Hematopoietic multipotent progenitor cell treated with erythropoietin and hydrocortisone succinate and interleukin-3 and kit ligand, for 6 days (in vitro differentiated cells): ENCODE measurements at regions not wholly inside any gene's neighbourhood (a gene's known extent, or its start where the extent isn't known, plus 50 kb on each side); places are given as distances from the start of the nearest gene placed in this dataset.
"Not testable (repeated sequence)": the region's sequence is repeated elsewhere in the genome, so short reads cannot be mapped to it uniquely, and the experiment has no call there.

Experiments used
- DNase-seq: peaks from one replicate; pipeline ENCODE4 v3.0.0-alpha.2; 2015

DNA sequence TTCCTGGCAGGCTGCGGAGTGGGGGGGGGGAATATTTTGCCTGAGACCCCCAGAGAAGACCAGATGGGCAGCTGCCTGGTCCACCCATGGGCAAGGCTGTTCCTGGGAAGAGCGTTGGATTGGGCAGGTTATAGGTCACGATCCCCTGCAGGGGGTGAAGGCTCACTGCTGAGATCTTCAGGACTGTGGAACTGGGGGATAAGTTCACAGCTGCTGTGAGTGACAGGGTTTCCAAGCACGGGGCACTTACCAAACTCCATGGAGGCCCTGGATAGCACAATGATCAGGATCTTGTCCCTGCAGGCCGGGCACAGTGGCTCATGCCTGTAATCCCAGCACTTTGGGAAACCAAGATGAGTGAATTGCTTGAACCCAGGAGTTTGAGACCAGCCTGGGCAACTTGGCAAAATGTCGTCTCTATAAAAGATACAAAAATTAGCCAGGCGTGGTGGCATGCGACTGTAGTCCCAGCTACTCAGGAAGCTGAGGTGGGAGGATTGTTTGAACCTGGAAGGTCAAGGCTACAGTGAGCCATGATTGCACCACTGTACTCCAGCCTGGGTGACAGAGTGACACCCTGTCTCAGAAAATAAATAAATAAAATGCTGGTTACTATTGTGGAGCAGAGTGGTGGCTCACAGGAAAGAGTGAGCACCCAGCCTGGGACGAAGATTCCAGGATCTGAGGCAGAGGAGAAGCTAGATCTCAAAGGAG is 68.0 kb upstream of the HELT start:
- DNase-seq, result no peak

DNA sequence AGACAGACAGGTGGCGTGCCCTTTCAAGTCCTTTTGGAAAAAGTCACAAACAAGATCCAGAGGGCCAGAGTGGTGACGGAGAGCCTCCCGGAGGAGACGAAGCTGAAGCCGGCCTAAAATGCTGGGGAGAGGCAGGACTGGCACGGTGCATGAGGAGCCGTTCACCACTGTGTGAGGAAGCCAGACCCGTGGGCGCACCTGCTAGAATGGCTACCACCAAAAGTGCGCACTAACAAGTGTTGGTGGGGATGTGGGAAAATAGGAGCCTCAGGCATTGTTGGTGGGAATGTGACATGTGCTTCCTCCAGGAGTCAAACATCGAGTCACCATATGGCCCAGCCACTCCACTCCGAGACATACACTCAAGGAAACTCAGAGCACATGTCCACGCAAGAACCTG is 67.4 kb upstream of the HELT start:
- DNase-seq, result no peak

DNA sequence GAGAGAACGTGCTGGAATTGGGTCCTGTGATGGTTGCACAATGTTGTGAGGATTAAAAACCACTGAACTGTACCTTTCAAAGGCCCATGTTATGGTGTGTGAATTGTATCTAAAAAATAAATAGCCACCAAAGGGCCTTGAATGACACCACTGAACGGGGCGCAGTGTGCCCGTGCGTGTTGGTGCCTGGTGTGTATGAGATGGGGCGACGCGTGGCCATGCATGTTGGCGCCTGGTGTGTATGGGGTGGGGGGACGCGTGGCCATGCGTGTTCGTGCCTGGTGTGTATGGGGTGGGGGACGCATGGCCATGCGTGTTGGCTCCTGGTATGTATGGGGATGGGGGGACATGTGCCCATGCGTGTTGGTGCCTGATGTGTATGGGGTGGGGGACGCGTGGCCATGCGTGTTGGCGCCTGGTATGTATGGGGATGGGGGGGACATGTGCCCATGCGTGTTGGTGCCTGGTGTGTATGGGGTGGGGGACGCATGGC is 66.6 kb upstream of the HELT start:
- no peak for DNase-seq

DNA sequence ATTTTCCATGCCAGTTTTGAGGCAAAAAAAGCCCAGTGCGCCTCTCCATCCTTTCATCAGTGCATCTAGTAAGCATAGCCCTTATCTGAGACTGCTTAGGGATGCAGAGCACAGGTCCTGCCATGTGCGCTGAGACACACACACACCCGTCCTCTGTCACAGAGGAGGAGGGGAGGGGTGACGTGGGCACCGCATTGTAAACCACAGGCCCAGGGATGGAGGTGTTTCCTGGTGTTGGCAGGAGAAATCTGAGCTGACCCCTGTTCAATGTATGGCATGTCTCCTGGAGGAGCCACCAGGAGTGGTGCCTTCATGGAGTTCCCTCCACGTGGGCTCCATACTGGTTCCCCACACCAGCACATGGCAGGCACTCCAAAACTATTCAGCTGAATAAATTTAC is 65.8 kb upstream of the HELT start:
- no peak for DNase-seq

DNA sequence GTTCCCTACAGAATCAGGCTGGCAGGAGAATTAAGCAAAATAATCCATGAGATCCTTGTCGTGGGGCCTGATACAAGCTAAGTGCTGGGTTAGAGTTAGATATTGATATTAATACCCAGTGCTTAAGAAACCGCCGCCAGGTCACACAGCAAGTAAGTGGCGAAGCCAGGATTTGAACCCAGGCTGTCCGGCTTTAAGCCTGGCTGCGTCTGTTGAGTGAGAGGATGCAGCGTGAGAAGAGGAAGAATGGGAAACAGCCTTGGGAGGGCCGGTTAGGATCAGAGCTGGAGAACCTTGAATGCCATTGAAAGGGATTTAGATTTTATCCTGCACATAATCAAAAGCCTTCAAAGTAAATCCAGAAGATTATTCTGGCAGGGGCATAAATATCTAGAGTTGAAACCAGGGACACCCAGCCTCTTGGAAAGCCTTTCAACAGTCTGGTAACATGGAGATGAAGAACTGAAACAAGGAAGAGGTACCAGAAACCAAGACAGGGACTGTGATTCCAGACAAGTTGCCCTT is 64.8 kb upstream of the HELT start:
- DNase-seq, result no peak

DNA sequence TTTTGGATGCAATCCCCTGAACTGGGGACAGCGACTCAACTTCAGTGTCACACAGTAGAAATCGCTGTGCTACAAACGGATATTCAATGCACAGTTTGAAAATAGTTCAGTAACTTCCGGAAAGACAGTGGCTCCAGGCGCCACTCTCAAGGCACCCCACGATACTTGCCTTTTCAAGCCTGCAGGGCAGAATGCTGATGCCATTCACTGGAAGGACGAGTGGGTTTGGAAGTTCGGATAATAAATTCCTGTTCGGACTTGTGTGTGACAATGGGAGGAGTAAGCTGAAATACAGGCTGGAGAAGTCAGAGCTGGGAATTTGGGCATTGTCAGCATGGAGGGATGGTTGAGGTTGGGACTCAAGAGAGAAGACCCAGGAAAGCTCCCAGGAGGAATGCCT is 64.3 kb upstream of the HELT start:
- DNase-seq, result no peak

DNA sequence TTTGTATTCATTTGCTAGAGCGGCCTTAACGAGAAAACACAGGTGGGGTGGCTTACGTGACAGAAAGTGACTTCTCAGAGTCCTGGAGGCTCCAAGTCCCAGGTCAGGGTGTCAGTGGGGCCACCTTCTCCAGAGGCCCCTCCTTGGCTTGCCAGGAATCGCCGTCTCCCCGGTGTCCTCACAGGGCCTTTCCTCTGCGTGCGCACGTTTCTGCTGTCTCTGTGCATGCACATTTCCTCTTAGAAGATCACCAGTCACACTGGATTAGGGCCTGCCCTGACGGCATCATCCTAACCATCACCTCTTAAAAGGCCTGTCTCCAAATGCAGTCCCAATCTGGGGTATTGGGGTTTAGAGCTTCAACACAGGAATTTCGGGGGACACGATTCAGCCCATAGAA is 63.8 kb upstream of the HELT start:
- DNase-seq, result no peak

DNA sequence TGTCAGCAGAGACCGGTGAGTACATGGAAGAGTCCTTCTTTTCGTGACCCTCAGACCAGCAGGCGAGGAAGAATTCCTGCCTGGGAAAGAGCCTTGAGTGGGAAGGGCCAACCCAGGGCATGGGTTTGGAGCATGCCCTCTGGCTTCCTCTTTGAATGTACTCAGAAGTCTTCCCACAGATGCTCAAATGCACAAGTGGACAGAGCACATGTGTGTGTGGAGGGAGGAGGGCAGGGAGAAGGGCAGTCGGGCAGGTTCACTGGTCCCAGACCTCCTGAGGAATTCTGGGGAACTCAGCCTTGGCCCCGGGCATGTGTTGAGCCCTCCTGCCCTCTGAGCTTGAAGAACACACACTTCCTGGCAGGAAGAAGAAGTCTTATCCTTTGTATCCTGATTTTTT is 63.2 kb upstream of the HELT start:
- DNase-seq, result no peak

DNA sequence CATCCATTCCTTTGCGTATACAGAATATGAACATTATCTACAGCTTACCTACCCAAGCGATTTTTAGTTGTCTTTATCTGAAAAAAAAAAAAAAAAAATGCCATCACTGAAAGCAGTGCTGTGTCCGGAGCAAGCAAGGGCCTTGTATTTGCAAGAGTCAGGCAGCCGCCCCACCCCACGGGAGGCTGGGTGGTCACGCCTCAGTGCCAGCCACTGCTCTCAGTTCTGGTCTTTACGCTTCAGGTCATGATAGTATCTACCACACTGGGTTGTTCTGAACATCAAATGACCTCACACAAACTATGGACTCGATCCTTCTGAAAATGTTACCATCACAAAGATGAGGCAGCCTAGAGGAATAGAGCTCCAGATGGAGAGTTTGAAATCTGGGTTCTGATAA is 62.7 kb upstream of the HELT start:
- no peak for DNase-seq

DNA sequence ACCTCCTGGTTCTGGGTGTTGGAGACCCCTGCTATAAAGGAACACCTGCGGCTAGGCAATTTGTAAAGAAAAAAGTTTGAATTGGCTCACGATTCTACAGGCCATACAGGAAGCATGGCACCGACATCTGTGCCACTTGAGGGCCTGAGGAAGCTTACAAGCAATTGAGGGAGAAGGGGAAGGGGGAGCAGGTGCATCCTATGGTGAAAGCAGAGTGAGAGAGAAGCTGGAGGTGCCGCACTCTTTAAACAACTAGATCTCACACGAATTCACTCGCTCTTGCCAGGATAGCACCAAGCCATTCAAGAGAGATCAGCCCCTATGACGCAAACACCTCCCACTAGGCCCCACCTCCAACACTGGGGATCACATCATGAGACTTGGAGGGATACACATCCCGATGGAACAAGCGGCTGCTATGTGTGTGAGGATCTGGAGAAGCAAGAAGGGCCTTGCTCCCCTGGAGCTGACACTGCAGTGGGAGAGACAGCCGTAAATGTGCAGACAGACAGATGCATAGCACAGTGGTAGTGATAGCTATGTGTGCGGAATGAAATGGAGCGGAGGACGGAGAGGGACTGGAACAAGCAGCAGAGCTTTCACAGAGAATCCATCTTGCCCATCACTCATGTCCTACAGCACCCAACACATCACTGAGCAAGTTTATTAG is 60.7 kb upstream of the HELT start:
- peak; percentile 22 for DNase-seq

DNA sequence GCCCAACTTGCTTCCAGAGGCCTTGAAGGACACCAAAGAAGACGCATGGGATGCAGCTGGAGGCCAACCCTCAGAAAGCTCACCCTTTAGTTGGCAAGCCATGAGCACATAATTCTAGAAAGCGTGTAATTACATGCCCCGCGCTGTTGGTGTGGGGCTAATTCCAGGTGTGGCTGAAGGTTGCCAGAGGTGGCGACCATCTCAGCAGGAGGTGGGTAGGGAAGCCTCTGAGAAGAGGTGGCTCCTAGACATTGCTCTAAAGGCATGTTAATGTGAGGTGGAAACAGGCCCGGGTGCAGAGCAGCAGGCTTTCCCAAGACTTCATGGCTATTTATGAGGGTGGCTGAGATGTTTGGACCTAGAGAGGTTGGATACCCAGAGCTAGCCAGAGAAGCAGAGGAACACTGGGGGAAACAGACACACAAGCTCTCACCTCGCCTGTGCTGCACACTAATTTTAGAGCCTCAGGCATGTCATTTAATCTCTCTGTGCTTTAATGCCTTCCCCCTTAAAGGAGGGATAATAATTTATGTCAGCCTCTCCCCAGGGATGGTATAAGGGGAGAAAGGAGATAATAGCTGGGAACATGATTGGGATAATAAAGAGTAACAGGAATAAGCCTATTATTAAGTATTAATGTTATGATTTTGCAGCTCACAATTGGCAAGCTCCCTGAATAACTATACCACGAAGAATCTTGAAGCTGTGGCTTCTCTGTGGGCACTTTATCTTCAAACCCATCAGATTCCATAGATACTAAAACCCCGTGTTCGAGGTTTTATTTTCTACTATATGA is 60.0 kb upstream of the HELT start:
- peak; percentile 26 for DNase-seq

DNA sequence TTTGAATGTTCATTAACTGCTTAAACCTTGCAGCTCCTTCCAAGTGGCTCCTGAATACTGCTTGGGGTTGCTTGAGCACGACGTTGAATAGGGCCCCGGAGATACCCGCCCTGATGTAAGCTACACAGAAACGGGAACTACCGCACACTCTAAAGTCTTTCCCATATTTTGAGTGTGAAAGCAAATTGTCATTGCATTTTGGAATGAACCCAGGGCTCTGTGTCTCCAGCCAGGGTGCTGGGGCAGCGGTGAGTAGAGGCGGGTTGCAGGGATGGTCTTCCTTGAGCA is 59.4 kb upstream of the HELT start:
- DNase-seq, result no peak

DNA sequence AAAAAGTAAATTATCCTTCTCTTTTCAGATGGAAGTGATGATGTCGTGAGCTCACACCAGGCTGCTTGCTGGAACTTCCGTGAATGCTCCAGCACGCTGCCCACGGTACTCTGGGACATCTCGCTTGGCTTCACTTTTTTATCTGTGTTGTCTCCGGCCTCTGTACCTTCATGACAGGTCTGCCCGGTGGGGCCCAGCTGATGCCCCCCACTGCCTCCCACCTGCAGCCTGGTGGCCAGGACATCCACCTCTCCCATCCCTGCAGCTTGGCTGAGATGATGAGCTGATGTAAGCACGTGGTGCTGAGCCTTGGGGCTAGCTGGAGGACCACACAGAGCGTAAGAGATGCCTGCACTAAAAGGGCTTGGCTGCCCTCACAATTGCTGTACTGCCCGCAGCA is 59.0 kb upstream of the HELT start:
- DNase-seq, result no peak

DNA sequence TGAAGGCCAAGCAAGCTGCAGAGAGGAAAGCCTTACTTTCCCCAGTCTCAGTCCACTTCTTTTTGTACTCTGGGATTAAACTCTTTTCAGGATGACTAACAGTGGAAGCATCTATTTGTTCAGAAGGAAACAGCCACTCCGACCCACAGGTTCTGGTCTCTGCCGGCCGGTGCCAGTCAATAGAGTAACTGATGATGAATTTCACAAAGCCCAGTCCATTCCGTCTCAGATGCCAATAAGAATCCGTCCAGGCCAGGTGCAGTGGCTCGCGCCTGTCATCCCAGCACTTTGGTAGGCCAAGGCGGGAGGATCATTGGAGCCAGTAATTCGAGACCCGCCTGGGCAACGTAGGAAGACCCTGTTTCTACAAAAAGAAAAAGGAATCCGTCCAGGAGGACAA is 58.5 kb upstream of the HELT start:
- no peak for DNase-seq

DNA sequence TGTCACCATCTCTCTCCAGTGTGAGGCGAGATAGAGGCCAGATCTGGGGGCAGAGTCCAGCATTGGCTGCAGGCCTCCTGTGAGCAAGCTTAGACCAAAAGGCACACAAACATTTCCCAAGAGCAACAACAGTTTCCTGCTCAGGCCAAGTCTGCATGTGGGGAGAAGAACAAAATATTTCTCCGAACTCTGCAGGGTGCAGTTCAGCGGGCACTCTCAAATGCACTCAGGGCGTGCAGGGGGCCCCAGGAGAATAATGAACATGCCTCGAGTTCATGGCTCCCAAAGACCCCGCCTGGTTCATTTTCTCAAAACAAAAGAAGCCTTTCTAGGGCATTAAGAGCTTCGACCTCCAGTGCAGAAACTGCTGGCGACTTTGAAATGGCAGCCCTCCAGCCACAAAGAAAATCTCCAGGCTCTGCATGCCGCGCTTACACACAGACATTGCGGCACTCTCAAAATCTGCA is 57.8 kb upstream of the HELT start:
- DNase-seq, result no peak

DNA sequence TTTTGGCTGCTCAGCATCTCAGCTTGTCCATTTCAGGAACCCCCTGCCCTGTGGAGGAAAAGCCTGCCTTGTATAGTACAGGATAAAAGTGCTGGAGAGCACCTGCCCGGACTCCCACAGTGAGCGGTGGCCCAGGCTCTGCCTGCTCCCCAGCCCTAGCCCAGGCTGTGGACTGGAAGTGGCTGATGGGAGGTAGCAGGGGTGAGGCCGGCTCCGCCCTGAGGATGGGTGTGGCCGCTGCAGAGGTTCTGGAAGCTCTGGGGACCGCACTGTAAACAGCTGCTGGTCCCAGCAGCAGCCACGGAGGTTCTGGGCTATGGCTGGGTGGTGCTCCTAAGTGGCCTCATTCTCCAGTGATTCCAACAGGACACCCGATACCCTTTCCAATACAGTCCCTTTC is 56.6 kb upstream of the HELT start:
- DNase-seq, result no peak

DNA sequence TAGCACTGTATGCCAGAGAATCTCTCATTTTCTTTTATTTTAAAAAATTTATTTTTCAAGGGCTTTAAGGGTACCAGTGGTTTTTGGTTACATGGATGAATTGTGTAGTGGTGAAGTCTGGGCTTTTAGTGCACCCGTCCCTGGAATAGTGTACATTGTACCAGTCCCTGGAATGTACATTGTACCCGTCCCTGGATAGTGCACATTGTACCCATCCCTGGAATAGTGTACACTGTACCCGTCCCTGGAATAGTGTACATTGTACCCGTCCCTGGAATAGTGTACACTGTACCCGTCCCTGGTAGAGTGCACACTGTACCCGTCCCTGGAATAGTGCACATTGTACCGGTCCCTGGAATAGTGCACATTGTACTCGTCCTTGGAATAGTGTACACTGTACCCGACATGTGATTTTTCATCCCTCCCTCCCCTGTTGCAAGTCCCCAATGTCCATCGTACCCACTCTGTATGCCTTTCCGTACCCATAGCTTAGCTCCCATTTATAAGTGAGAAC is 56.1 kb upstream of the HELT start:
- no peak for DNase-seq

DNA sequence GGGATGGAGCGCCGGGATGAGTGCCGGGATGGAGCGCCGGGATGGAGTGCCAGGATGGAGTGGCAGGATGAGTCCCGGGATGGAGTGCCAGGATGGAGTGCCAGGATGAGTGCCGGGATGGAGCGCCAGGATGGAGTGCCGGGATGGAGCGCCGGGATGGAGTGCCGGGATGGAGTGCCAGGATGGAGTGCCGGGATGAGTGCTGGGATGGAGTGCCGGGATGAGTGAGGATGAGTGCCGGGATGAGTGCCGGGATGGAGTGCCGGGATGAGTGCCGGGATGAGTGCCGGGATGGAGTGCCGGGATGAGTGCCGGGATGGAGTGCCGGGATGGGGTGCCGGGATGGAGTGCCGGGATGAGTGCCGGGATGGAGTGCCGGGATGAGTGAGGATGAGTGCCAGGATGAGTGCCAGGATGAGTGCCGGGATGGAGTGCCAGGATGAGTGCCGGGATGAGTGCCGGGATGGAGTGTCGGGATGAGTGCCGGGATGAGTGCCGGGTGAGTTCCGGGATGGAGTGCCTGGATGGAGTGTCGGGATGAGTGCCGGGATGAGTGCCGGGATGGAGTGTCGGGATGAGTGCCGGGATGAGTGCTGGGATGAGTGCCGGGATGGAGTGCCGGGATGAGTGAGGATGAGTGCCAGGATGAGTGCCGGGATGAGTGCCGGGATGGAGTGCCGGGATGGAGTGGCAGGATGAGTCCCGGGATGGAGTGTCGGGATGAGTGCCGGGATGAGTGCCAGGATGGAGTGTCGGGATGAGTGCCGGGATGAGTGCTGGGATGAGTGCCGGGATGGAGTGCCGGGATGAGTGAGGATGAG is 52.9 kb upstream of the HELT start:
- not testable (repeated sequence) for DNase-seq

DNA sequence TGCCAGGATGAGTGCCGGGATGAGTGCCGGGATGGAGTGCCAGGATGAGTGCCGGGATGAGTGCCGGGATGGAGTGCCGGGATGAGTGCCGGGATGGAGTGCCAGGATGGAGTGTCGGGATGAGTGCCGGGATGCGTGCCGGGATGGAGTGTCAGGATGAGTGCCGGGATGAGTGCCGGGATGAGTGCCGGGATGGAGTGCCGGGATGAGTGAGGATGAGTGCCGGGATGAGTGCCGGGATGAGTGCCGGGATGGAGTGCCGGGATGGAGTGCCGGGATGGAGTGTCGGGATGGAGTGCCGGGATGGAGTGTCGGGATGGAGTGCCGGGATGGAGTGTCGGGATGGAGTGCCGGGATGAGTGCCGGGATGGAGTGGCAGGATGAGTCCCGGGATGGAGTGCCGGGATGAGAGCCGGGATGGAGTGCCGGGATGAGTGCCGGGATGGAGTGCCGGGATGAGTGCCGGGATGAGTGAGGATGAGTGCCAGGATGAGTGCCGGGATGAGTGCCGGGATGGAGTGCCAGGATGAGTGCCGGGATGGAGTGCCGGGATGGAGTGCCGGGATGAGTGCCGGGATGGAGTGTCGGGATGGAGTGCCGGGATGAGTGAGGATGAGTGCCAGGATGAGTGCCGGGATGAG is 52.1 kb upstream of the HELT start:
- DNase-seq, result not testable (repeated sequence)

DNA sequence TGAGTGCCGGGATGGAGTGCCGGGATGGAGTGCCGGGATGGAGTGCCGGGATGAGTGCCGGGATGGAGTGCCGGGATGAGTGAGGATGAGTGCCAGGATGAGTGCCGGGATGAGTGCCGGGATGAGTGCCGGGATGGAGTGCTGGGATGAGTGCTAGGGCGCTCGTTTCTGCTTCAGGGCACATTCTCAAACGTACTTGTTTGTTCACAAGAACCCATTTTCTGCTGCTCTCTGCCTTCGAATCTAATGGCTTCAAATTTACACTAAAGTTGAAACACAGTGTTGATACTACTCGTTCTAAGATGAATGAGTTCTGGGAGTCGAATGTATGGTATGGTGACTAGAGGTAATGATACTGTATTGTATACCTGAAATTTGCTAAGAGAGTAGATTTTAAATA is 50.6 kb upstream of the HELT start:
- DNase-seq, result peak; percentile 44

DNA sequence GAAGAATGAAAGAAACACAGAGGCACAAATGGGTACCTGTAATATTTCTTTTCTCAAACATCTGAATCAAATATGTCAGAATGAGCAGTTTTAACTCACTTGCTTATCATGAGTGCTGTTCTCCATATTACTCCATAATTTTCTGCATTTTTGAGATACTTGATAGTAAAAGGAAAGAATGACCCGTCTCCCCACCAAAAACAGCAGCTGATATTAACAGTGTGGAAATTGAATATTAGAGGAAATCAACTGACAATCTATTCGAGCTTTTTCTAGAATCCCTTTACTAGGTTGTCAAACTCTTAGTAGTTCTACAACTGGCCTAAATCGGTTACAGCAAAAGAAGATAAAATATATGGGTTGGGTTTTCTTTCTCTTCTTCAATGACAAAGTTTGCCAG is 49.9 kb upstream of the HELT start:
- no peak for DNase-seq
